HepG2 (cell line): ENCODE measurements at regions not wholly inside any gene's neighbourhood (a gene's known extent, or its start where the extent isn't known, plus 50 kb on each side); places are given as distances from the start of the nearest gene placed in this dataset.

ENCODE experiments used
- ELF3 ChIP-seq: IDR thresholded peaks from 2 replicates; pipeline ENCODE4 v1.6.1; 2016; ENCODE audit warnings: missing genetic modification reagents, missing compliant biosample characterization
- EP300 ChIP-seq, 3 experiments: sonication (generic) in 1 of 3; formaldehyde crosslinking in 1 of 3; IDR thresholded peaks; 2 replicates each; pipeline versions ENCODE4 v1.5.1 to v1.6.1; 2011 to 2020; ENCODE audit warnings: low read depth in 2 of 3, low read length in 2 of 3, borderline replicate concordance in 1 of 3, improper control_type of control experiment in 1 of 3, mild to moderate bottlenecking in 1 of 3, missing genetic modification reagents in 1 of 3, moderate library complexity in 1 of 3
- ESRRA ChIP-seq: sonication (generic); formaldehyde crosslinking; IDR thresholded peaks from 2 replicates; pipeline ENCODE4 v1.5.1; 2020; ENCODE audit warnings: mild to moderate bottlenecking, low read depth, missing genetic modification reagents
- GFI1 ChIP-seq: sonication (generic); formaldehyde crosslinking; IDR thresholded peaks from 2 replicates; pipeline ENCODE4 v1.5.0; 2020; ENCODE audit warnings: missing genetic modification reagents, mild to moderate bottlenecking, borderline replicate concordance
- HNRNPH1 ChIP-seq: fragments of 200-400 bp; formaldehyde crosslinking; optimal IDR thresholded peaks from 2 replicates; pipeline ENCODE3; 2017; ENCODE audit warnings: mild to moderate bottlenecking, low read depth, low read length
- JUN ChIP-seq: sonication (generic); formaldehyde crosslinking; IDR thresholded peaks from 2 replicates; pipeline ENCODE4 v1.4.0; 2020; ENCODE audit warnings: mild to moderate bottlenecking, missing genetic modification reagents
- MEF2D ChIP-seq: sonication (generic); formaldehyde crosslinking; IDR thresholded peaks from 2 replicates; pipeline ENCODE4 v1.5.1; 2020; ENCODE audit warnings: mild to moderate bottlenecking, missing genetic modification reagents
- MXI1 ChIP-seq: IDR thresholded peaks from 3 replicates; pipeline ENCODE4 v1.6.1; 2012; ENCODE audit warnings: low read depth, low read length, inconsistent platforms, borderline replicate concordance
- NFRKB ChIP-seq: fragments of 450-650 bp; IDR thresholded peaks from 2 replicates; pipeline ENCODE4 v1.6.1; 2017
- RARA ChIP-seq: IDR thresholded peaks from 2 replicates; pipeline ENCODE4 v1.6.1; 2016; ENCODE audit warnings: missing genetic modification reagents, missing compliant biosample characterization
- XRCC5 ChIP-seq: fragments of 200-400 bp; formaldehyde crosslinking; optimal IDR thresholded peaks from 2 replicates; pipeline ENCODE3; 2017; ENCODE audit warnings: mild to moderate bottlenecking, low read length
- ZNF143 ChIP-seq: sonication (generic); formaldehyde crosslinking; IDR thresholded peaks from 2 replicates; pipeline ENCODE4 v1.4.0; 2020; ENCODE audit warnings: missing genetic modification reagents
- ZNF230 ChIP-seq: sonication (generic); formaldehyde crosslinking; IDR thresholded peaks from 2 replicates; pipeline ENCODE4 v1.4.0; 2020; ENCODE audit warnings: mild to moderate bottlenecking, missing genetic modification reagents
- ZNF720 ChIP-seq: sonication (generic); formaldehyde crosslinking; IDR thresholded peaks from 2 replicates; pipeline ENCODE4 v1.4.0; 2020; ENCODE audit warnings: missing genetic modification reagents
- ZNF773 ChIP-seq: sonication (generic); formaldehyde crosslinking; IDR thresholded peaks from 2 replicates; pipeline ENCODE4 v1.4.0; 2020; ENCODE audit warnings: missing genetic modification reagents, borderline replicate concordance
- TF ChIP-seq, protein P1 (sequence below): IDR thresholded peaks from 2 replicates; pipeline ENCODE4 v1.4.0; 2020; ENCODE audit warnings: mild to moderate bottlenecking, missing genetic modification reagents
- TF ChIP-seq, protein P2 (sequence below): IDR thresholded peaks from 2 replicates; pipeline ENCODE4 v1.6.1; 2016; ENCODE audit warnings: control low read depth
- TF ChIP-seq, protein P3 (sequence below): sonication (generic); formaldehyde crosslinking; IDR thresholded peaks from 2 replicates; pipeline ENCODE4 v1.8.1; 2022; ENCODE audit warnings: mild to moderate bottlenecking, missing genetic modification reagents
- TF ChIP-seq, protein P4 (sequence below): sonication (generic); formaldehyde crosslinking; IDR thresholded peaks from 2 replicates; pipeline ENCODE4 v1.5.0; 2020; ENCODE audit warnings: missing genetic modification reagents
- TF ChIP-seq, protein P5 (sequence below): sonication (generic); formaldehyde crosslinking; IDR thresholded peaks from 2 replicates; pipeline ENCODE4 v1.8.1; 2022; ENCODE audit warnings: low read depth, mild to moderate bottlenecking, missing genetic modification reagents

DNA sequence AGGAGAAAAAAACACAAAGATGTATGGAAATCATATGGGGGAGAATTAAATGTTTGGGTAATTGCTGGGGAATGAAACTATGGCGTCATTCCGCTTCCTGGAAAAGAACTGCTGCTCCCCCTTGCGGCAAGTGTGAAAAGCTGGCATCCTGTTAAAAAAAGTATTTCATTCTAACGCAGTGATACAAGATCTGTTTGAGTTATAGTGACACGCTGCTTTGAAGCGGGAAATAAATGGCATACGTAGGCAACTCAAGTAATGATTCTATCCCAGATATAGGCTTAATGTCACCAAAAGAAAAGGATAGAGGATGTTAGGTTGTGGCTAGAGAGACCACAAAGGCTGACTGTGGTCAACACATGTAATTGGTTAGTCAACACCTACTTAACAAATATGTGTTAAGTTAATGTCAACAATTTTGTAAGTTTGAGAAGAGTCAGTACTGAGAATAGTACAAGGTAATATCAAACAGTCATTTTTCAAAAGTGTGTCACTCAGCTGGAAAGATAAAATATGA lies 70.2 kb upstream of the ALDH1A1 start (continued):
- TF ChIP-seq, protein P1, sequence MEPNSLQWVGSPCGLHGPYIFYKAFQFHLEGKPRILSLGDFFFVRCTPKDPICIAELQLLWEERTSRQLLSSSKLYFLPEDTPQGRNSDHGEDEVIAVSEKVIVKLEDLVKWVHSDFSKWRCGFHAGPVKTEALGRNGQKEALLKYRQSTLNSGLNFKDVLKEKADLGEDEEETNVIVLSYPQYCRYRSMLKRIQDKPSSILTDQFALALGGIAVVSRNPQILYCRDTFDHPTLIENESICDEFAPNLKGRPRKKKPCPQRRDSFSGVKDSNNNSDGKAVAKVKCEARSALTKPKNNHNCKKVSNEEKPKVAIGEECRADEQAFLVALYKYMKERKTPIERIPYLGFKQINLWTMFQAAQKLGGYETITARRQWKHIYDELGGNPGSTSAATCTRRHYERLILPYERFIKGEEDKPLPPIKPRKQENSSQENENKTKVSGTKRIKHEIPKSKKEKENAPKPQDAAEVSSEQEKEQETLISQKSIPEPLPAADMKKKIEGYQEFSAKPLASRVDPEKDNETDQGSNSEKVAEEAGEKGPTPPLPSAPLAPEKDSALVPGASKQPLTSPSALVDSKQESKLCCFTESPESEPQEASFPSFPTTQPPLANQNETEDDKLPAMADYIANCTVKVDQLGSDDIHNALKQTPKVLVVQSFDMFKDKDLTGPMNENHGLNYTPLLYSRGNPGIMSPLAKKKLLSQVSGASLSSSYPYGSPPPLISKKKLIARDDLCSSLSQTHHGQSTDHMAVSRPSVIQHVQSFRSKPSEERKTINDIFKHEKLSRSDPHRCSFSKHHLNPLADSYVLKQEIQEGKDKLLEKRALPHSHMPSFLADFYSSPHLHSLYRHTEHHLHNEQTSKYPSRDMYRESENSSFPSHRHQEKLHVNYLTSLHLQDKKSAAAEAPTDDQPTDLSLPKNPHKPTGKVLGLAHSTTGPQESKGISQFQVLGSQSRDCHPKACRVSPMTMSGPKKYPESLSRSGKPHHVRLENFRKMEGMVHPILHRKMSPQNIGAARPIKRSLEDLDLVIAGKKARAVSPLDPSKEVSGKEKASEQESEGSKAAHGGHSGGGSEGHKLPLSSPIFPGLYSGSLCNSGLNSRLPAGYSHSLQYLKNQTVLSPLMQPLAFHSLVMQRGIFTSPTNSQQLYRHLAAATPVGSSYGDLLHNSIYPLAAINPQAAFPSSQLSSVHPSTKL (CRISPR knock-in tag) = peak; percentile 73
- TF ChIP-seq, protein P2, sequence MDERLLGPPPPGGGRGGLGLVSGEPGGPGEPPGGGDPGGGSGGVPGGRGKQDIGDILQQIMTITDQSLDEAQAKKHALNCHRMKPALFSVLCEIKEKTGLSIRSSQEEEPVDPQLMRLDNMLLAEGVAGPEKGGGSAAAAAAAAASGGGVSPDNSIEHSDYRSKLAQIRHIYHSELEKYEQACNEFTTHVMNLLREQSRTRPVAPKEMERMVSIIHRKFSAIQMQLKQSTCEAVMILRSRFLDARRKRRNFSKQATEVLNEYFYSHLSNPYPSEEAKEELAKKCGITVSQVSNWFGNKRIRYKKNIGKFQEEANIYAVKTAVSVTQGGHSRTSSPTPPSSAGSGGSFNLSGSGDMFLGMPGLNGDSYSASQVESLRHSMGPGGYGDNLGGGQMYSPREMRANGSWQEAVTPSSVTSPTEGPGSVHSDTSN (CRISPR knock-in tag) = 0 out of 2 replicates have a peak, but pooled peaks have one; percentile 24
- TF ChIP-seq ZNF773 (CRISPR knock-in tag) = no peak
- TF ChIP-seq, protein P3, sequence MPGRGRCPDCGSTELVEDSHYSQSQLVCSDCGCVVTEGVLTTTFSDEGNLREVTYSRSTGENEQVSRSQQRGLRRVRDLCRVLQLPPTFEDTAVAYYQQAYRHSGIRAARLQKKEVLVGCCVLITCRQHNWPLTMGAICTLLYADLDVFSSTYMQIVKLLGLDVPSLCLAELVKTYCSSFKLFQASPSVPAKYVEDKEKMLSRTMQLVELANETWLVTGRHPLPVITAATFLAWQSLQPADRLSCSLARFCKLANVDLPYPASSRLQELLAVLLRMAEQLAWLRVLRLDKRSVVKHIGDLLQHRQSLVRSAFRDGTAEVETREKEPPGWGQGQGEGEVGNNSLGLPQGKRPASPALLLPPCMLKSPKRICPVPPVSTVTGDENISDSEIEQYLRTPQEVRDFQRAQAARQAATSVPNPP (CRISPR knock-in tag) = no peak
- no peak for TF ChIP-seq HNRNPH1
- no peak for TF ChIP-seq JUN (CRISPR knock-in tag)
- no peak for TF ChIP-seq ZNF143
- TF ChIP-seq ESRRA (CRISPR knock-in tag) = no peak
- TF ChIP-seq RARA (CRISPR knock-in tag) = peak; percentile 14; the same call in 1 of the 2 replicates
- TF ChIP-seq MEF2D = no peak
- no peak for TF ChIP-seq ZNF720 (CRISPR knock-in tag)
- TF ChIP-seq EP300 (IDR thresholded peaks at IDR 0.05; ENCODE audit: low read depth in 2 of 2, low read length in 2 of 2) = no peak
- TF ChIP-seq EP300 (CRISPR knock-in tag; IDR thresholded peaks at IDR 0.05; ENCODE audit: borderline replicate concordance) = no peak
- TF ChIP-seq, protein P4, sequence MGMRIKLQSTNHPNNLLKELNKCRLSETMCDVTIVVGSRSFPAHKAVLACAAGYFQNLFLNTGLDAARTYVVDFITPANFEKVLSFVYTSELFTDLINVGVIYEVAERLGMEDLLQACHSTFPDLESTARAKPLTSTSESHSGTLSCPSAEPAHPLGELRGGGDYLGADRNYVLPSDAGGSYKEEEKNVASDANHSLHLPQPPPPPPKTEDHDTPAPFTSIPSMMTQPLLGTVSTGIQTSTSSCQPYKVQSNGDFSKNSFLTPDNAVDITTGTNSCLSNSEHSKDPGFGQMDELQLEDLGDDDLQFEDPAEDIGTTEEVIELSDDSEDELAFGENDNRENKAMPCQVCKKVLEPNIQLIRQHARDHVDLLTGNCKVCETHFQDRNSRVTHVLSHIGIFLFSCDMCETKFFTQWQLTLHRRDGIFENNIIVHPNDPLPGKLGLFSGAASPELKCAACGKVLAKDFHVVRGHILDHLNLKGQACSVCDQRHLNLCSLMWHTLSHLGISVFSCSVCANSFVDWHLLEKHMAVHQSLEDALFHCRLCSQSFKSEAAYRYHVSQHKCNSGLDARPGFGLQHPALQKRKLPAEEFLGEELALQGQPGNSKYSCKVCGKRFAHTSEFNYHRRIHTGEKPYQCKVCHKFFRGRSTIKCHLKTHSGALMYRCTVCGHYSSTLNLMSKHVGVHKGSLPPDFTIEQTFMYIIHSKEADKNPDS (CRISPR knock-in tag) = no peak
- TF ChIP-seq XRCC5 = no peak
- TF ChIP-seq, protein P5, sequence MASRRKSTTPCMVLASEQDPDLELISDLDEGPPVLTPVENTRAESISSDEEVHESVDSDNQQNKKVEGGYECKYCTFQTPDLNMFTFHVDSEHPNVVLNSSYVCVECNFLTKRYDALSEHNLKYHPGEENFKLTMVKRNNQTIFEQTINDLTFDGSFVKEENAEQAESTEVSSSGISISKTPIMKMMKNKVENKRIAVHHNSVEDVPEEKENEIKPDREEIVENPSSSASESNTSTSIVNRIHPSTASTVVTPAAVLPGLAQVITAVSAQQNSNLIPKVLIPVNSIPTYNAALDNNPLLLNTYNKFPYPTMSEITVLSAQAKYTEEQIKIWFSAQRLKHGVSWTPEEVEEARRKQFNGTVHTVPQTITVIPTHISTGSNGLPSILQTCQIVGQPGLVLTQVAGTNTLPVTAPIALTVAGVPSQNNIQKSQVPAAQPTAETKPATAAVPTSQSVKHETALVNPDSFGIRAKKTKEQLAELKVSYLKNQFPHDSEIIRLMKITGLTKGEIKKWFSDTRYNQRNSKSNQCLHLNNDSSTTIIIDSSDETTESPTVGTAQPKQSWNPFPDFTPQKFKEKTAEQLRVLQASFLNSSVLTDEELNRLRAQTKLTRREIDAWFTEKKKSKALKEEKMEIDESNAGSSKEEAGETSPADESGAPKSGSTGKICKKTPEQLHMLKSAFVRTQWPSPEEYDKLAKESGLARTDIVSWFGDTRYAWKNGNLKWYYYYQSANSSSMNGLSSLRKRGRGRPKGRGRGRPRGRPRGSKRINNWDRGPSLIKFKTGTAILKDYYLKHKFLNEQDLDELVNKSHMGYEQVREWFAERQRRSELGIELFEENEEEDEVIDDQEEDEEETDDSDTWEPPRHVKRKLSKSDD (CRISPR knock-in tag) = no peak
- no peak for TF ChIP-seq GFI1 (CRISPR knock-in tag)
- no peak for TF ChIP-seq NFRKB
- 0 out of 3 replicates have a peak, but pooled peaks have one; percentile 20 for TF ChIP-seq MXI1
- 0 out of 2 replicates have a peak, but pooled peaks have one; percentile 31 for TF ChIP-seq ELF3 (CRISPR knock-in tag)
- no peak for TF ChIP-seq ZNF230
